ENCODE measurements at regions not wholly inside any gene's neighbourhood (a gene's known extent, or its start where the extent isn't known, plus 50 kb on each side); places are given as distances from the start of the nearest gene placed in this dataset.
"Not testable (repeated sequence)": the region's sequence is repeated elsewhere in the genome, so short reads cannot be mapped to it uniquely, and the experiment has no call there.

DNA sequence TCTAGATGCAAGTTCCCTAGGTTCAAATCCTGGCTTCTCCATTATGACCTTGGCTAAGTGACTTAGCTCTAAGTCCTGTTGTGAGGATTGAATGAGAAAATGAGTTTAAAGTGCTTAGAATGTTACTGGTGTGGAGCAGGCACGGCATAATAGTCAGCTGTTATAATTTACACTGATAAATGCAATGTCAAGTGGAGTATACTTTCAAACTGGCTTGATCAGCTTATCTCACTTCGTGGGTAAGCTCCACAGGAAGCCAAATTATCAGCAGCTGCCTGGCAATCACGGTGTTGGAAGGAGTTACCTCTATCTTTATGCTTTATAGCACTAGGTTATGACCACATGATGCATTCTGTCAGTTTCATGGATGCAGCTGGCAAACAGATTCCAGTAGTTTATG lies 272.8 kb downstream of the OLFM4 start:
- no peaks in the 10 kb centered on the region for H3K9me3 ChIP-seq
- TF ChIP-seq POLR2A (IDR thresholded peaks at IDR 0.05) (no peak), CTCF (IDR thresholded peaks at IDR 0.05) (no peak)
- H3K36me3 ChIP-seq, result no peaks in the 10 kb centered on the region
- 6 to 12% (median 8%) methylated on average over 3 of the region's 3 CpGs for WGBS, 4 donors
- no peak overlapping the region for H3K4me3 ChIP-seq
- peaks cover 0 to 3% (median 0%) of the 10 kb centered on the region in 9 donors for H3K27me3 ChIP-seq
- no peak overlapping the region for H3K27ac ChIP-seq
- ATAC-seq, result no peak
- no peaks in the 10 kb centered on the region for H3K4me1 ChIP-seq
- intact Hi-C loops (cut with DNase I), result no loop called here
- DNase-seq, result no peak

- ATAC-seq; DNase-seq; H3K27me3 ChIP-seq; intact Hi-C loops (cut with DNase I); H3K9me3 ChIP-seq; H3K4me3 ChIP-seq; H3K36me3 ChIP-seq; H3K4me1 ChIP-seq; H3K27ac ChIP-seq: not testable (repeated sequence)
- WGBS, 4 donors, result 67 to 91% (median 80%) methylated on average over 1 of the region's 1 CpG
Observed at GRCh38 chr13:53305419-53305818, 276.8 kb downstream of the OLFM4 start.

GRCh38 chr13:53310786-53311185 lies 282.2 kb downstream of the OLFM4 start:
- Histone ChIP-seq H3K9me3 (no peaks in the 10 kb centered on the region), H3K4me3 (no peak overlapping the region), H3K27me3 (no peaks in the 10 kb centered on the region), H3K36me3 (no peaks in the 10 kb centered on the region), H3K27ac (no peak overlapping the region), H3K4me1 (no peaks in the 10 kb centered on the region)
- TF ChIP-seq CTCF (IDR thresholded peaks at IDR 0.05), result no peak
- TF ChIP-seq POLR2A (IDR thresholded peaks at IDR 0.05), result no peak
- intact Hi-C loops (cut with DNase I), result loop anchor here in 1 of 10 donors (10.0 kb wide), 1 partner anchor 464 kb away; no protein-coding TSS in a partner anchor
- ATAC-seq (no peak), DNase-seq (no peak)
- 79 to 84% (median 81%) methylated on average over 4 of the region's 4 CpGs for WGBS, 4 donors

GRCh38 chr13:53311561-53311960 lies 282.9 kb downstream of the OLFM4 start:
- Histone ChIP-seq H3K9me3 (no peaks in the 10 kb centered on the region), H3K27ac (no peak overlapping the region), H3K36me3 (no peaks in the 10 kb centered on the region), H3K4me3 (no peak overlapping the region), H3K27me3 (no peaks in the 10 kb centered on the region), H3K4me1 (no peaks in the 10 kb centered on the region)
- intact Hi-C loops (cut with DNase I), result loop anchor here in 1 of 10 donors (10.0 kb wide), 1 partner anchor 463 kb away; no protein-coding TSS in a partner anchor
- ATAC-seq (no peak), DNase-seq (no peak)
- TF ChIP-seq POLR2A (IDR thresholded peaks at IDR 0.05), result no peak
- TF ChIP-seq CTCF (IDR thresholded peaks at IDR 0.05), result no peak
- 22 to 33% (median 24%) methylated on average over 1 of the region's 1 CpG for WGBS, 4 donors

GRCh38 chr13:53321296-53321801 lies 292.7 kb downstream of the OLFM4 start:
- Histone ChIP-seq H3K27ac (no peak overlapping the region), H3K27me3 (no peaks in the 10 kb centered on the region), H3K4me3 (no peak overlapping the region), H3K36me3 (no peaks in the 10 kb centered on the region), H3K9me3 (no peaks in the 10 kb centered on the region), H3K4me1 (no peaks in the 10 kb centered on the region)
- no peak for DNase-seq
- ATAC-seq, result no peak
- intact Hi-C loops (cut with DNase I), result no loop called here
- no peak for TF ChIP-seq CTCF (IDR thresholded peaks at IDR 0.05)
- no peak for TF ChIP-seq POLR2A (IDR thresholded peaks at IDR 0.05)
- WGBS, 4 donors, result 74 to 84% (median 83%) methylated on average over 2 of the region's 2 CpGs
